Stomach (tissue), 8 donors: ENCODE measurements at regions not wholly inside any gene's neighbourhood (a gene's known extent, or its start where the extent isn't known, plus 50 kb on each side); places are given as distances from the start of the nearest gene placed in this dataset.

Source experiments
- DNase-seq, 2 donors: peaks; one replicate each; pipeline versions ENCODE4 v3.0.0 to v3.0.0-alpha.2; 2013 to 2019
- H3K27ac ChIP-seq, 5 donors: fragments of 200-600 bp in 4 of 5; sonication (generic) in 4 of 5; one replicate each; pipeline ENCODE4 v1.5.1; 2013 to 2019; ENCODE audit warnings: mild to moderate bottlenecking in 1 of 5, moderate library complexity in 1 of 5
- H3K27me3 ChIP-seq, 3 donors: fragments of 200-600 bp; sonication (generic); one replicate each; pipeline ENCODE4 v1.5.1; 2017 to 2019; ENCODE audit warnings: mixed run types in 1 of 3
- H3K36me3 ChIP-seq, 4 donors: fragments of 200-600 bp; sonication (generic); 1 replicate in 3 of 4; 2 replicates in 1 of 4; pipeline ENCODE4 v1.5.1; 2016 to 2019
- H3K4me1 ChIP-seq, 4 donors: fragments of 200-600 bp; sonication (generic); one replicate each; pipeline ENCODE4 v1.5.1; 2016 to 2019
- H3K4me3 ChIP-seq, 4 donors: fragments of 200-600 bp; sonication (generic) in 3 of 4; one replicate each; pipeline ENCODE4 v1.5.1; 2016 to 2019; ENCODE audit warnings: mild to moderate bottlenecking in 1 of 4
- H3K9me3 ChIP-seq, 4 donors: fragments of 200-600 bp; sonication (generic); one replicate each; pipeline ENCODE4 v1.5.1; 2016 to 2019
- CTCF ChIP-seq, 7 experiments: fragments of 450-650 bp in 4 of 7; fragments of 200-600 bp in 3 of 7; sonication (generic) in 3 of 7; IDR thresholded peaks; one replicate each; pipeline ENCODE4 v1.5.1; 2016 to 2019; ENCODE audit warnings: antibody characterized with exemption in 7 of 7, control low read depth in 2 of 7, mild to moderate bottlenecking in 1 of 7
- EP300 ChIP-seq: sonication (generic); formaldehyde crosslinking; IDR thresholded peaks from one replicate; pipeline ENCODE4 v1.6.1; 2017; ENCODE audit warnings: antibody characterized with exemption
- POLR2A ChIP-seq, 4 donors: fragments of 450-650 bp; IDR thresholded peaks; one replicate each; pipeline ENCODE4 v1.6.1; 2016; ENCODE audit warnings: antibody characterized with exemption in 4 of 4, control low read depth in 2 of 4, mild to moderate bottlenecking in 1 of 4, moderate library complexity in 1 of 4
- POLR2AphosphoS5 ChIP-seq, 3 donors: sonication (generic); formaldehyde crosslinking; IDR thresholded peaks; one replicate each; pipeline ENCODE4 v1.6.1; 2016; ENCODE audit warnings: antibody characterized with exemption in 3 of 3
- WGBS, 5 donors: extraction: QIAGEN DNeasy Blood & Tissue Kit in 3 of 5; methylation state at CpG; one replicate each; pipeline versions ENCODE4 v1.1.5 to v1.1.7; 2013 to 2018; 5-methylcytosine and 5-hydroxymethylcytosine counted together
- intact Hi-C: fragments of 100-400 bp; cut with DNase I; formaldehyde crosslinking; loops from one replicate; pipeline ENCODE4 v1.15.1; 2023; ENCODE audit warnings: low total_unique reads
- donor health status: healthy with polysubstance abuse.
- donor health status: Bipolar disorder and iron deficiency.
- donor health status: healthy.

GRCh38 chr4:111695677-111696076, 449.6 kb upstream of the FAM241A start:
- Histone ChIP-seq H3K4me1 (peaks cover 0 to 25% (median 9%) of the 10 kb centered on the region in 4 donors), H3K36me3 (no peaks in the 10 kb centered on the region), H3K9me3 (no peaks in the 10 kb centered on the region), H3K4me3 (no peak overlapping the region), H3K27me3 (no peaks in the 10 kb centered on the region), H3K27ac (no peak overlapping the region)
- DNase-seq, result no peak
- intact Hi-C loops, result no loop called here
- TF ChIP-seq POLR2A (IDR thresholded peaks at IDR 0.05) (no peak), CTCF (IDR thresholded peaks at IDR 0.05) (no peak), POLR2AphosphoS5 (IDR thresholded peaks at IDR 0.05) (no peak)
- 90 to 95% (median 93%) methylated on average over 2 of the region's 2 CpGs for WGBS, 5 donors

- intact Hi-C loops, result no loop called here
These were observed 448.7 kb upstream of the FAM241A start for GRCh38 chr4:111696505-111696904.

GRCh38 chr4:111697176-111697942, 447.9 kb upstream of the FAM241A start:
- 12 to 28% (median 24%) methylated on average over 2 of the region's 2 CpGs for WGBS, 5 donors
- Histone ChIP-seq H3K36me3 (no peaks in the 10 kb centered on the region), H3K9me3 (no peaks in the 10 kb centered on the region), H3K4me1 (peaks cover 0 to 25% (median 9%) of the 10 kb centered on the region in 4 donors), H3K4me3 (no peak overlapping the region), H3K27me3 (no peaks in the 10 kb centered on the region), H3K27ac (no peak overlapping the region)
- intact Hi-C loops, result no loop called here
- DNase-seq, result no peak
- TF ChIP-seq POLR2AphosphoS5 (IDR thresholded peaks at IDR 0.05) (no peak), EP300 (no peak)

More at GRCh38 chr4:111696505-111696904, 448.7 kb upstream of the FAM241A start:
- Histone ChIP-seq H3K9me3 (no peaks in the 10 kb centered on the region), H3K4me1 (peaks cover 0 to 25% (median 9%) of the 10 kb centered on the region in 4 donors), H3K27me3 (no peaks in the 10 kb centered on the region), H3K36me3 (no peaks in the 10 kb centered on the region), H3K27ac (no peak overlapping the region), H3K4me3 (no peak overlapping the region)
- DNase-seq, result peak in 1 of 2 donors; percentile 24
- no peak for TF ChIP-seq POLR2A (IDR thresholded peaks at IDR 0.05)
- no peak for TF ChIP-seq CTCF (IDR thresholded peaks at IDR 0.05)
- no peak for TF ChIP-seq POLR2AphosphoS5 (IDR thresholded peaks at IDR 0.05)
- TF ChIP-seq EP300, result no peak
- WGBS, 5 donors, result 9 to 19% (median 13%) methylated on average over 2 of the region's 2 CpGs

GRCh38 chr4:111698361-111698760, 446.9 kb upstream of the FAM241A start:
- H3K4me3 ChIP-seq, result no peak overlapping the region
- H3K36me3 ChIP-seq, result no peaks in the 10 kb centered on the region
- intact Hi-C loops, result no loop called here
- no peaks in the 10 kb centered on the region for H3K27me3 ChIP-seq
- peaks cover 0 to 25% (median 9%) of the 10 kb centered on the region in 4 donors for H3K4me1 ChIP-seq
- no peak for DNase-seq
- H3K27ac ChIP-seq, result no peak overlapping the region
- TF ChIP-seq EP300 (no peak), CTCF (IDR thresholded peaks at IDR 0.05) (no peak), POLR2A (IDR thresholded peaks at IDR 0.05) (no peak), POLR2AphosphoS5 (IDR thresholded peaks at IDR 0.05) (no peak)
- H3K9me3 ChIP-seq, result no peaks in the 10 kb centered on the region

- no peak for TF ChIP-seq POLR2AphosphoS5 (IDR thresholded peaks at IDR 0.05)
- no peak for TF ChIP-seq POLR2A (IDR thresholded peaks at IDR 0.05)
- no peak for TF ChIP-seq CTCF (IDR thresholded peaks at IDR 0.05)
- TF ChIP-seq EP300, result no peak
- peaks cover 0 to 19% (median 9%) of the 10 kb centered on the region in 4 donors for H3K4me1 ChIP-seq
- no peak for DNase-seq
- H3K9me3 ChIP-seq, result no peaks in the 10 kb centered on the region
- intact Hi-C loops, result no loop called here
- no peaks in the 10 kb centered on the region for H3K27me3 ChIP-seq
- no peaks in the 10 kb centered on the region for H3K36me3 ChIP-seq
- no peak overlapping the region for H3K27ac ChIP-seq
- H3K4me3 ChIP-seq, result no peak overlapping the region
These were observed 446.1 kb upstream of the FAM241A start for GRCh38 chr4:111699165-111699564.
